A673 (cell line): ENCODE measurements at regions not wholly inside any gene's neighbourhood (a gene's known extent, or its start where the extent isn't known, plus 50 kb on each side); places are given as distances from the start of the nearest gene placed in this dataset.

Experiments used
- CTCF ChIP-seq: fragments of 300-800, 200-600 bp; sonication (generic); conservative IDR thresholded peaks from 2 replicates; pipeline ENCODE4 v1.5.1; 2017; ENCODE audit warnings: low read depth, mild to moderate bottlenecking, antibody characterized with exemption, low read length, moderate library complexity, mixed read lengths
- EZH2 ChIP-seq: fragments of 200-600 bp; sonication (generic); IDR thresholded peaks from 2 replicates; pipeline ENCODE4 v1.6.1; 2017; ENCODE audit warnings: borderline replicate concordance, low read depth, mild to moderate bottlenecking, mixed read lengths, antibody characterized with exemption, low read length; ENCODE audit not compliant: poor library complexity, severe bottlenecking

DNA sequence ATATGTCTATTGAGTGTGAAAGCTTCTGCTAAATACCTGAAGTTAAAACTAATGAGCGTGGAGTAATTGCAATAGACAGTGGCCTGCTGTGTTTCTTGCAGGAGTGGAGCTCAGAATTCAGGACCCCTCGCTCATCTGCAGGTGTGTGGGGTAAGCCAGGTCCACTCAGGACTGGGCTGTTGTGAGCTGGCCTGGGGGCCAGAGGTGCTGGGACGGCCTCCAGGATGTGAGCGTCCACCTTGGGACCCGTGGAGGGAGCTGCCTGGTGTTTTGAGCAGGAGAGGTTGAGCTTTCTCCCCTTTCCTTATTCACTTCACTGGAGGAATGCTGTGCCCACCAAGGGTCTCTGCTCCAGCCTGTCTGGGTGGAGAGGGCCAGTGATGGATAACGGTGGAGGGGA is 681.2 kb downstream of the BRD1 start:
- TF ChIP-seq CTCF (no peak), EZH2 (no peak)
